GM23248 (cell line): ENCODE measurements at regions not wholly inside any gene's neighbourhood (a gene's known extent, or its start where the extent isn't known, plus 50 kb on each side); places are given as distances from the start of the nearest gene placed in this dataset.

Source experiments
- EZH2 ChIP-seq: fragments of 200-600 bp; sonication (generic); IDR thresholded peaks from 2 replicates; pipeline ENCODE4 v1.6.1; 2018; ENCODE audit warnings: antibody characterized with exemption, mild to moderate bottlenecking; ENCODE audit not compliant: insufficient read depth, poor library complexity, severe bottlenecking
- EZH2phosphoT487 ChIP-seq: fragments of 200-600 bp; sonication (generic); IDR thresholded peaks from 2 replicates; pipeline ENCODE4 v1.6.1; 2018; ENCODE audit warnings: antibody characterized with exemption, moderate library complexity, mild to moderate bottlenecking, low read depth; ENCODE audit not compliant: insufficient read depth

- TF ChIP-seq EZH2 (no peak), EZH2phosphoT487 (no peak)
Measured at GRCh38 chr3:96734273-96735009, 80.0 kb upstream of the EPHA6 start.
